ENCODE measurements at regions not wholly inside any gene's neighbourhood (a gene's known extent, or its start where the extent isn't known, plus 50 kb on each side); places are given as distances from the start of the nearest gene placed in this dataset.
"Not testable (repeated sequence)": the region's sequence is repeated elsewhere in the genome, so short reads cannot be mapped to it uniquely, and the experiment has no call there.

DNA sequence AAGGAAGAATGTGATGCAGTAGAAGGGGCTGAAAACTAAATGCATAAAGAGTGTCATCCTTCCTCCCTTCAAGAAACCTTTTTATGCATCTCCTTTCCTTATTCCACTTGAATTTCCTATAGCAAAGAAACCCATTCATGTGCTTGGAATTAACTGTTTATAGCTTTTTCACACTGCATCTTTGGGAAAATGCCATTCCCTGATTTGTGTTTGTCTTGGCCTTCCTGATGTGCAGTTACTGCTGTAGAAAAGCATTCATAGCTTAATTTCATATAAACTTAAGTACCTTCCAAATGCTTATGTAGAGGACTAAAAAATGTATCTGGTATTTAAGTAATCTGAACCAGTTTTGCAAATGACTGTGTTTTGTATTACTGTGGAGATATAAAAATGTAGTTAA, 61.8 kb downstream of the SDR9C7 start:
- DNase-seq: no peak
- intact Hi-C loops (cut with DNase I): no loop called here

DNA sequence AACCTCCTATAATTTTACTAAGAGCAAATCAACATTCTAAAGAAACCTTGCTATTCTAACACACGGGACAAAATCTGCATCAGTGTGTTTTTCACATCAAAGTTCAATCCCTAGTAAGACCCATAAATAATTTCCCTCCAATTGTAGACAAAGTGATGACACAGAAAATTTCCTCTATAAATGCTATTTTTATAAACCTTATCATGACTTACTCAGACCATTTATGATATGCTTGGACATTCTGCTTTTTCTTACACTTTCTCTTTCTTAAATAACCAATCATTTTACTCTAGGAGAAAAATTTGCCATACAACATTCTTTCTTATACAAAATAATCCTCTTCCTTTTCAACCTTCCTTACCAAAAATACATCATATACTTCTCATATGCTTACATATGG, 67.0 kb downstream of the SDR9C7 start:
- intact Hi-C loops (cut with DNase I): loop anchor here (2.0 kb wide), 1 partner anchor 56 kb away; no protein-coding TSS in a partner anchor
- DNase-seq: no peak

DNA sequence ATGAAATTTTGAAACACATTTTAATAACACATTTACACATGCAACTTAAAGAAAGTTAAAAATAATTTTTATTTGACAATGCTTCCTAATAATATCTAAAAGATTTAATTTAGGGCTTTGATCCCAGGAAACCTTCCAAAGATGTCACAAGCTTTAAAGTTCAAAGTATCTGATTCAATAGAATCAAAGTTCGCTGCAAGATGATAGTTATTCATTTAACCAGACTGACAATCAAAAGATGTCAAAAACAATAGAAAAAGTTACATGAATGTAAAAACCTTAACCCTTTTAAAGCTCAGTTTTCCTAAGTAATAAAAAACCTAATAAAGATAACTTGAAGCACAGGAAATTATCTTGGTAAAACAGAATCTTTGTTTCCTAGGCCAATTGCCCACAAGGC, 67.7 kb downstream of the SDR9C7 start:
- no peak for DNase-seq
- intact Hi-C loops (cut with DNase I): loop anchor here (2.0 kb wide), 1 partner anchor 56 kb away; no protein-coding TSS in a partner anchor

DNA sequence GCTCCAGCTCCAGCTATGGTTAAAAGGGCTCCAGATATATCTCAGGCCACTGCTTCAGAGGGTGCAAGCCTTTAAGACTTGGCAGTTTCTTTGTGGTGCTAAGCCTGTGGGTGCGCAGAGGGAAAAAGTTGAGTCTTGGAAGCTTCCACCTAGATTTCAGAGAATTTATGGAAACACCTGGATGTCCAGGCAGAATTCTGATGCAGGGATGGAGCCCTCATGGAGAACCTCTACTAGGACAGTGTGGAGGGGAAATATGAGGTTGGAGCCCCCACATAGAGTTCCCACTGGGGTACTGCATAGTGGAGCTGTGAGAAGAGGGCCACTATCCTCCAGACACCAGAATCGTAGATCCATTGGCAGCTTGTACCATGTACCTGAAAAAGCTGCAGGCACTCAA, 69.9 kb downstream of the SDR9C7 start:
- DNase-seq: no peak
- intact Hi-C loops (cut with DNase I): no loop called here

DNA sequence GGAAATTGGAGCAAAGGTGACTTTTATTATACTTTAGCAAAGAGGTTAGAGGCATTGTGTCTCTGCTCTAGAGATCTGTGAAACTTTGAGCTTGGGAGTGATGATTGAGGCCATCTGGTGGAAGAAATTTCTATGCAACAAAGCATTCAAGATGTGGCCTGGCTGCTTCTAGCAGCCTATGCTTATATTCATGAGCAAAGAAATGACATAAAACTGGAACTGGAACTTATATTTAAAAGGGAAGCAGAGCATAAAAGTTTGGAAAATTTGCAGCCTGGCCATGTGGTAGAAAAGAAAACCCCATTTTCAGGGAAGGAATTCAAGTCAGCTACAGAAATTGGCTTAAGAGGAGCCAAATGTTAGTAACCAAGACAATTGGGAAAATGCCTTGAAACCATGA, 70.4 kb downstream of the SDR9C7 start:
- intact Hi-C loops (cut with DNase I): no loop called here
- no peak for DNase-seq

DNA sequence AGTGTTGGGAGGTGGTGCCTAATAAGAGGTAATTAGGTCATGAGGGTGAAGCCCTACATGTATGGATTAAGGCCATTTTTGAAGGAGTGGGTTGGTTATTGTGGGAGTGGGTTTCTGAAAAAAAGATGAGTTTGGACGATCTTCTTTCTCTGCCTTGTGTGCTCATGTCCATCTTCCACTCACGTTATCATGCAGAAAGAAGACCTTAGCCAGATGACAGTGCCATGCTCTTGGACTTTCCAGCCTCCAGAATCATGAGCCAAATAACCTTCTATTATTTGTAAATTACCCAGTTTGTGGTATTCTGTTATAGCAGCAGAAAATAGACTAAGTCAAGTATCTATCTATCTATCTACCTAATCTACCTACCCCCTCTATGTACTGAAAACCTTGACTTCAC, 71.9 kb downstream of the SDR9C7 start:
- no peak for DNase-seq
- intact Hi-C loops (cut with DNase I): no loop called here

DNA sequence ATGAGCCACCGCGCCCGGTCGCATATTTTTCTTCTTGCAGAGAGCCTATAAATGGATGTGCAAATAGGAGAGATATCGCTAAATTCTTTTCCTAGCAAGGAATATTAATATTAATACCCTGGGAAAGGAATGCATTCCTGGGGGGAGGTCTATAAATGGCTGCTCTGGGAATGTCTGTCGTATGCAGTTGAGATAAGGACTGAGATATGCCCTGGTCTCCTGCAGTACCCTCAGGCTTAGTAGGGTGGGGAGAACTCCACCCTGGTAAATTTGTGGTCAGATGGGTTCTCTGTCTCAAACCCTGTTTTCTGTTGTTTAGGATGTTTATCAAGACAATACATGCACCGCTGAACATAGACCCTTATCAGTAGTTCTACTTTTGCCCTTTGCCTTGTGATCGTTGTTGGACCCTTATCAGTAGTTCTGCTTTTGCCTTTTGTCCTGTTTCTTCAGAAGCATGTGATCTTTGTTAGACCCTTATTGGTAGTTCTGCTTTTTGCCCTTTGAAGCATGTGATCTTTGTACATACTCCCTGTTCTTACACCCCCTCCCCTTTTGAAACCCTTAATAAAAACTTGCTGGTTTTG, 80.7 kb downstream of the SDR9C7 start:
- DNase-seq; intact Hi-C loops (cut with DNase I): not testable (repeated sequence)

DNA sequence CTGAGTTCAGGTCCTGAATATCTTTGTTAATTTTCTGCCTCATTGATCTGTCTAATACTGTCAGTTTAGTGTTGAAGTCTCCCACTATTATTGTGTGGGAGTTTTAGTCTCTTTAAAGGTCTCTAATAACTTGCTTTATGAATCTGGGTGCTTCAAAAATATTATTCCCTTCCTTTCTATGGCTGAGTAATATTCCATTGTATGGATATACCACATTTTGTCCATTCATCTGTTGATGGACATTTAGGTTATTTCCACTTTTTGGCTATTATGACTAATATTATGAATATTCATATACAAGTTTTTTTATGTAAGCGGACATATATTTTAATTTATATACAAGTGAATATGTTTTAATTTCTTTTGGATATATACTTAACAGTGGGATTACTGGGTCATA, 82.7 kb downstream of the SDR9C7 start:
- intact Hi-C loops (cut with DNase I): no loop called here
- DNase-seq: no peak

DNA sequence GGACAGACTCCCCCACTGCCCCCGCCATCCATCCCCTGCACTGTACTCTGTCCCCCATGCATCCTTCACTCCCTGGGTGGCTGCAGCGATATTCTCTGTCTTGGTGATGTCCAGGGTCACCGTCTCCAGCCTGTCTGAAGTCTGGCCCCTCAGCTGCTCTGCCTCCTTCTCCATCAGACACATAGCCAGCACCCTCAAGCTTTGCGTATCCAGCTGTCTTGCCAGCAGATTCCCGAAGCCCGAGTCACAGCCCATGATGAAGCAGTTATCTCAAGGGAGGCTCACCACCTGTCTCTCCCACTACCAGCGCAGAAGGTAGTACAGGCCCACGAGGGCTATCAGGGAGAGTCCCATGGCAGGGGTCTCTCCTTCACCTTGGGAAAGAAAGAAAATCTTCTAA, 77.8 kb downstream of the HSD17B6 start:
- DNase-seq: peak in 1 of 10 donors; percentile 52
- intact Hi-C loops (cut with DNase I): loop anchor here (2.0 kb wide), 1 partner anchor 146 kb away; no protein-coding TSS in a partner anchor

DNA sequence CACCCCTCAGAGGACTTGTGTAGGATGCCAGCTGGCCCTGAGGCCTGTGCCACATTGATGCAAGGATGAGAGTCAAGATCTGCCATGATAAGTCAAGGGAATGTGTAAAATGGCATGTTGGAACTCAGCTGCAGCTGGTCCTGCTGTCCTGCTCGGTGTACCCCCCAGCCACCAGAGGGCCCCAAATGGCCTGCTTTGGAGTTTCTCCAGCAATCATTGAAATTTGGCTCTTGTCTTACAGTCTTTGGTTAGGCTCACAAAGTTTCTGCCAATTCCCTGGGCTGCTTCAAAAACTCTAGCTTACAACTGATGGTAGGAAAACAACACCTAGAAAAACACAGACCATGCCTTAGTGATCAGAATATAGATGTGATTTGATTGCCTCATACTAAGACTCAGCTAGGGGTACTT, 76.8 kb downstream of the HSD17B6 start:
- DNase-seq: peak in 9 of 10 donors; percentile 13 to 86 (median 32)
- intact Hi-C loops (cut with DNase I): loop anchor here (2.0 kb wide), 1 partner anchor 147 kb away; no protein-coding TSS in a partner anchor

DNA sequence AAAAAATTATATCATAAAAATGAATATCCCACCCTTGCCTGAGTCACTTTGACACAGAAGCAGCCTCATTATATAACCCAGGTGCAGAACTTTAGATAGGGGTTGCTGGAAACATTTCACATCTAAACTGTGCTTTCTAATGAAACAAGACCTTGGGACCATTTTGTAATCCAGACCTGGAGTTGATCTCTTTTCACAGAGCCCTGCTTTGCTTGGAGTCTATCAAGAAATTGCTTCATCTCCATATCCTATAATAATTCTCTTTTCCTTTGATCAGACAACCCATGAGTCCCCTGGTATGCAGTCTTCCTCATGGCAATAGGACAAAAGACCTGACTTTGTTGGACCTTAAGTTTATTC, 76.3 kb downstream of the HSD17B6 start:
- DNase-seq: no peak
- intact Hi-C loops (cut with DNase I): no loop called here

DNA sequence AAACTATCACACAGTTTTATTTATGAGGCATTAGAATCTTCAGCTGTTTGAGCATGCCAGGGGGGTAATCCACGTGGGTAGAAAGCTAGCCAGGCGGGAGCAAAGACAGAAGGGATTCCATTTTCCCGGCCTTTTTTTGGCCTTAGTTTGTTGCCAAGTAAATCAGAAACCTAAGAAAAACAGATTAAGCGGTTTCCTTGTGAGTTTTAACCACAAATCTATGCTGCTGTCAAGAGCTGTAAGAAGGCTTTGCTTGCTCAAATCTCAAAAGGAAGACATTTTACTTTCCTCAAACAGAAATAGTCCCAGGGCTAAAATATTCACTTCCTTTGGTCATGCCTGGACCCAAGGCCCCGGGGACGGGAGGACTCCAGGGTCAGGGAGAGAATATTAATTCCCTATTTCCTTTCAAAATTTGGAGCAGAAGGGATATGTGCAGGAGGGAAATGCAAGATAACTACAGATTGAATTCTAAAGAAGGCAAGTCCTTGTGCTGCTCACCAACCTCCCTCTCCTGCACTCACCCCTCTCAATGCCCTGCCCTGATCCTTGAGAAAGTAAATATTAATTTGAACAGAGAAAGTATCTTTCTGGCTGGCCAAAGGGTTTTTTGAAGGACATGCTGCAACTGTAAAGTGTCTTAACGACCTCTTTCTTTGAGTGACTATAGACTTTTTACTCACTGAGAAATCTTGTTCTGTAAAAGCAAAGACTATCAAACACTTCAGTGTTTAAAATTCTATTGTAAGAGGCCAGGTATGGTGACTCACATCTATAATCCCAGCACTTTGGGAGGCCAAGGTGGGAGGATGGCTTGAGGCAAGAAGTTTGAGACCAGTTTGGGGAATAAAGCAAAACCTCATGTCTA, 75.7 kb downstream of the HSD17B6 start:
- intact Hi-C loops (cut with DNase I): no loop called here
- DNase-seq: no peak

All from posterior cingulate gyrus (tissue), 11 donors.